RPMI7951 (cell line): ENCODE measurements at regions not wholly inside any gene's neighbourhood (a gene's known extent, or its start where the extent isn't known, plus 50 kb on each side); places are given as distances from the start of the nearest gene placed in this dataset.
"Not testable (repeated sequence)": the region's sequence is repeated elsewhere in the genome, so short reads cannot be mapped to it uniquely, and the experiment has no call there.

ENCODE experiments used
- DNase-seq: peaks from one replicate; pipeline ENCODE4 v3.0.0-alpha.2; 2012; ENCODE audit warnings: low read depth

- DNase-seq = no peak
These were observed 634.9 kb downstream of the FSCB start for GRCh38 chr14:43872222-43872621.

GRCh38 chr14:43858981-43859380 is 648.1 kb downstream of the FSCB start:
- no peak for DNase-seq

- DNase-seq = no peak
These were observed 651.5 kb downstream of the FSCB start for GRCh38 chr14:43855556-43855955.

- DNase-seq = no peak
These were observed 653.5 kb downstream of the FSCB start for GRCh38 chr14:43853541-43853940.

- no peak for DNase-seq
These were observed 703.9 kb downstream of the FSCB start for GRCh38 chr14:43803076-43803689.

GRCh38 chr14:43795600-43796228 is 711.4 kb downstream of the FSCB start:
- no peak for DNase-seq

GRCh38 chr14:43793579-43793978 is 713.5 kb downstream of the FSCB start:
- no peak for DNase-seq

- DNase-seq = no peak
These were observed 714.1 kb downstream of the FSCB start for GRCh38 chr14:43792980-43793379.

- DNase-seq = no peak
These were observed 716.4 kb downstream of the FSCB start for GRCh38 chr14:43790681-43791080.

GRCh38 chr14:43789458-43789857 is 717.6 kb downstream of the FSCB start:
- no peak for DNase-seq

- DNase-seq = no peak
These were observed 720.9 kb downstream of the FSCB start for GRCh38 chr14:43786066-43786762.

GRCh38 chr14:43784432-43784831 is 722.7 kb downstream of the FSCB start:
- DNase-seq = not testable (repeated sequence)

GRCh38 chr14:43778937-43779639 is 728.0 kb downstream of the FSCB start:
- no peak for DNase-seq

GRCh38 chr14:43778570-43778936 is 728.5 kb downstream of the FSCB start:
- no peak for DNase-seq

GRCh38 chr14:43765474-43765873 is 741.6 kb downstream of the FSCB start:
- DNase-seq = no peak

- no peak for DNase-seq
These were observed 742.6 kb downstream of the FSCB start for GRCh38 chr14:43764433-43764832.

- DNase-seq = no peak
These were observed 751.4 kb downstream of the FSCB start for GRCh38 chr14:43755707-43756106.

GRCh38 chr14:43754838-43755237 is 752.2 kb downstream of the FSCB start:
- DNase-seq = no peak

GRCh38 chr14:43745746-43746145 is 761.3 kb downstream of the FSCB start:
- DNase-seq = no peak

- no peak for DNase-seq
These were observed 771.2 kb downstream of the FSCB start for GRCh38 chr14:43735932-43736331.

GRCh38 chr14:43729143-43729542 is 777.9 kb downstream of the FSCB start:
- DNase-seq = no peak

GRCh38 chr14:43706900-43707299 is 800.2 kb downstream of the FSCB start:
- no peak for DNase-seq
